Coronary artery (tissue), 2 donors: ENCODE measurements at regions not wholly inside any gene's neighbourhood (a gene's known extent, or its start where the extent isn't known, plus 50 kb on each side); places are given as distances from the start of the nearest gene placed in this dataset.
"Not testable (repeated sequence)": the region's sequence is repeated elsewhere in the genome, so short reads cannot be mapped to it uniquely, and the experiment has no call there.

Source experiments
- DNase-seq: peaks from one replicate; pipeline ENCODE4 v3.0.0-alpha.2; 2017; ENCODE audit warnings: low spot score
- H3K27ac ChIP-seq, 2 donors: fragments of 200-600 bp; sonication (generic); one replicate each; pipeline ENCODE4 v1.5.1; 2016 to 2019
- H3K4me3 ChIP-seq: fragments of 200-600 bp; sonication (generic); 2 replicates; pipeline ENCODE4 v1.5.1; 2016; ENCODE audit warnings: mild to moderate bottlenecking, moderate library complexity
- CTCF ChIP-seq: fragments of 200-600 bp; sonication (generic); IDR thresholded peaks from one replicate; pipeline ENCODE4 v1.5.1; 2019; ENCODE audit warnings: antibody characterized with exemption

GRCh38 chr3:153555919-153556318, 393.9 kb downstream of the RAP2B start:
- DNase-seq: no peak
- Histone ChIP-seq H3K4me3 (no peak overlapping the region), H3K27ac (no peak overlapping the region)
- TF ChIP-seq CTCF: no peak

GRCh38 chr3:153559366-153559765, 397.3 kb downstream of the RAP2B start:
- not testable (repeated sequence) for H3K4me3 ChIP-seq, H3K27ac ChIP-seq, DNase-seq

GRCh38 chr3:153567011-153567410, 405.0 kb downstream of the RAP2B start:
- Histone ChIP-seq H3K27ac (no peak overlapping the region), H3K4me3 (no peak overlapping the region)
- no peak for TF ChIP-seq CTCF
- DNase-seq: no peak

GRCh38 chr3:153567556-153567955, 405.5 kb downstream of the RAP2B start:
- no peak for DNase-seq
- Histone ChIP-seq H3K27ac (no peak overlapping the region), H3K4me3 (no peak overlapping the region)
- TF ChIP-seq CTCF: no peak

- not testable (repeated sequence) for H3K4me3 ChIP-seq, DNase-seq, H3K27ac ChIP-seq
These were observed 408.5 kb downstream of the RAP2B start for GRCh38 chr3:153570481-153570880.

GRCh38 chr3:153572165-153572564, 410.1 kb downstream of the RAP2B start:
- Histone ChIP-seq H3K4me3 (no peak overlapping the region), H3K27ac (no peak overlapping the region)
- no peak for TF ChIP-seq CTCF
- no peak for DNase-seq

- Histone ChIP-seq H3K27ac (no peak overlapping the region), H3K4me3 (no peak overlapping the region)
- DNase-seq: no peak
- TF ChIP-seq CTCF: no peak
These were observed 410.6 kb downstream of the RAP2B start for GRCh38 chr3:153572654-153573053.

GRCh38 chr3:153573481-153573880, 411.5 kb downstream of the RAP2B start:
- TF ChIP-seq CTCF: no peak
- DNase-seq: no peak
- Histone ChIP-seq H3K27ac (no peak overlapping the region), H3K4me3 (no peak overlapping the region)
